HepG2 (cell line): ENCODE measurements at regions not wholly inside any gene's neighbourhood (a gene's known extent, or its start where the extent isn't known, plus 50 kb on each side); places are given as distances from the start of the nearest gene placed in this dataset.

Experiments used
- U2AF1 ChIP-seq: fragments of 200-400 bp; formaldehyde crosslinking; optimal IDR thresholded peaks from 2 replicates; pipeline ENCODE3; 2017; ENCODE audit warnings: mild to moderate bottlenecking, low read depth, low read length
- ZBTB43 ChIP-seq: sonication (generic); formaldehyde crosslinking; conservative IDR thresholded peaks from 2 replicates; pipeline ENCODE4 v1.4.0; 2020; ENCODE audit warnings: missing genetic modification reagents

- no peak for TF ChIP-seq U2AF1
- no peak for TF ChIP-seq ZBTB43 (CRISPR knock-in tag)
Measured at GRCh38 chr13:105846923-105847322, 688.5 kb downstream of the EFNB2 start.
